A549 (cell line): ENCODE measurements at regions not wholly inside any gene's neighbourhood (a gene's known extent, or its start where the extent isn't known, plus 50 kb on each side); places are given as distances from the start of the nearest gene placed in this dataset.
A peak's percentile ranks its signal among the peaks of the same experiment; 100 is the strongest.

Experiments used
- ATAC-seq, 2 experiments: fragments of 200-7000 bp in 1 of 2; fragments of >200 bp in 1 of 2; cut with Nextera tagmentation in 1 of 2; cut with Tn5 transposase in 1 of 2; 3 replicates each; pipeline versions ENCODE4 v1.8.0 to v1.9.1; 2018 to 2020; ENCODE audit warnings: mild to moderate bottlenecking in 1 of 2, moderate library complexity in 1 of 2
- CTCF ChIA-PET: fragments of 300-600 bp; sonication (Branson Sonifier 250); formaldehyde crosslinking; extraction: SDS; loops from one replicate; lab custom pipeline; 2021; ENCODE audit warnings: antibody characterized with exemption, inconsistent platforms; lab: Yijun Ruan, JAX
- POLR2A ChIA-PET: fragments of 350-600 bp; formaldehyde crosslinking; extraction: SDS; loops from one replicate; lab custom pipeline; 2021; ENCODE audit warnings: antibody characterized with exemption, inconsistent platforms; lab: Yijun Ruan, JAX
- DNase-seq, 2 experiments: peaks; one replicate each; pipeline versions ENCODE4 v3.0.0 to v3.0.0-alpha.2; 2011 to 2016; ENCODE audit warnings: low read depth in 1 of 2, low spot score in 1 of 2
- FAIRE-seq: peaks from 2 replicates; lab custom pipeline; 2011; peaks lifted over from hg19 to GRCh38; lab: Jason Lieb, UNC
- H3K27ac ChIP-seq, 2 experiments: fragments of >200 bp; sonication (Bioruptor Twin); formaldehyde crosslinking; 3 replicates each; pipeline ENCODE4 v1.5.1; 2016 to 2017
- H3K4me1 ChIP-seq: fragments of >200 bp; sonication (Bioruptor Twin); formaldehyde crosslinking; 3 replicates; pipeline ENCODE4 v1.6.1; 2016
- H3K4me2 ChIP-seq: fragments of >200 bp; sonication (Bioruptor Twin); formaldehyde crosslinking; 3 replicates; pipeline ENCODE4 v1.6.1; 2016
- H3K4me3 ChIP-seq: fragments of >200 bp; sonication (Bioruptor Twin); formaldehyde crosslinking; 3 replicates; pipeline ENCODE4 v1.5.1; 2016
- H3K9me3 ChIP-seq: fragments of >200 bp; sonication (Bioruptor Twin); formaldehyde crosslinking; 3 replicates; pipeline ENCODE4 v1.6.1; 2016
- ATOH8 ChIP-seq: fragments of 250-450 bp; sonication (Bioruptor Pico); IDR thresholded peaks from 2 replicates; pipeline ENCODE4 v1.5.0; 2020; ENCODE audit warnings: low read depth, mild to moderate bottlenecking, moderate library complexity
- BCL3 ChIP-seq: fragments of >200 bp; sonication (Bioruptor Twin); formaldehyde crosslinking; IDR thresholded peaks from 3 replicates; pipeline ENCODE4 v1.6.1; 2016
- CBX2 ChIP-seq: fragments of 200-600 bp; sonication (generic); IDR thresholded peaks from 2 replicates; pipeline ENCODE4 v1.6.1; 2016; ENCODE audit warnings: low read depth, mild to moderate bottlenecking, borderline replicate concordance
- CHD2 ChIP-seq: fragments of 150-350 bp; IDR thresholded peaks from 2 replicates; pipeline ENCODE4 v1.6.1; 2014; ENCODE audit warnings: low read length; ENCODE audit not compliant: partially characterized antibody
- CHD4 ChIP-seq: fragments of 200-600 bp; sonication (generic); IDR thresholded peaks from 2 replicates; pipeline ENCODE4 v1.6.1; 2016; ENCODE audit warnings: antibody characterized with exemption, mild to moderate bottlenecking, borderline replicate concordance
- CTCF ChIP-seq: fragments of >200 bp; sonication (Bioruptor Twin); formaldehyde crosslinking; IDR thresholded peaks from 3 replicates; pipeline ENCODE4 v1.5.1; 2016
- EHF ChIP-seq: fragments of 250-450 bp; sonication (Bioruptor Pico); IDR thresholded peaks from 2 replicates; pipeline ENCODE4 v1.5.0; 2020; ENCODE audit warnings: mild to moderate bottlenecking
- ESRRA ChIP-seq: fragments of 150-350 bp; IDR thresholded peaks from 2 replicates; pipeline ENCODE4 v1.6.1; 2014; ENCODE audit warnings: mild to moderate bottlenecking, low read length, borderline replicate concordance
- FOSL2 ChIP-seq, 2 experiments: fragments of 450-650 bp in 1 of 2; fragments of >200 bp in 1 of 2; sonication (Bioruptor Twin) in 1 of 2; formaldehyde crosslinking; IDR thresholded peaks; 2 replicates each; pipeline versions ENCODE4 v1.5.0 to v1.6.1; 2016 to 2020; ENCODE audit warnings: mild to moderate bottlenecking in 1 of 2, moderate library complexity in 1 of 2
- GATA3 ChIP-seq: IDR thresholded peaks from 2 replicates; pipeline ENCODE4 v1.6.1; 2012; ENCODE audit warnings: borderline replicate concordance
- HEYL ChIP-seq: fragments of 250-450 bp; sonication (Bioruptor Pico); IDR thresholded peaks from 2 replicates; pipeline ENCODE4 v1.8.0; 2021; ENCODE audit warnings: mild to moderate bottlenecking, moderate library complexity
- HMGXB4 ChIP-seq: fragments of 250-450 bp; sonication (Bioruptor Pico); IDR thresholded peaks from 2 replicates; pipeline ENCODE4 v1.5.0; 2021; ENCODE audit warnings: mild to moderate bottlenecking, moderate library complexity, borderline replicate concordance
- HOXB5 ChIP-seq: fragments of 250-450 bp; sonication (Bioruptor Pico); IDR thresholded peaks from 2 replicates; pipeline ENCODE4 v1.5.0; 2020; ENCODE audit warnings: mild to moderate bottlenecking, moderate library complexity
- KDM1A ChIP-seq: fragments of 200-600 bp; sonication (generic); IDR thresholded peaks from 2 replicates; pipeline ENCODE4 v1.6.1; 2016; ENCODE audit warnings: low read depth, mild to moderate bottlenecking
- KDM5A ChIP-seq: fragments of 200-600 bp; sonication (generic); IDR thresholded peaks from 2 replicates; pipeline ENCODE4 v1.6.1; 2016; ENCODE audit warnings: antibody characterized with exemption, mild to moderate bottlenecking
- MAZ ChIP-seq: fragments of 150-350 bp; IDR thresholded peaks from 2 replicates; pipeline ENCODE4 v1.6.1; 2014; ENCODE audit warnings: antibody characterized with exemption, low read depth, low read length, borderline replicate concordance
- NFE2L2 ChIP-seq: fragments of 150-350 bp; conservative IDR thresholded peaks from 2 replicates; pipeline ENCODE4 v1.6.1; 2014; ENCODE audit warnings: low read length
- RAD21 ChIP-seq, 2 experiments: fragments of >200 bp in 1 of 2; sonication (Bioruptor Twin) in 1 of 2; formaldehyde crosslinking in 1 of 2; IDR thresholded peaks in 1 of 2; conservative IDR thresholded peaks in 1 of 2; 2 replicates in 1 of 2; 3 replicates in 1 of 2; pipeline ENCODE4 v1.6.1; 2012 to 2018; ENCODE audit warnings: inconsistent platforms in 1 of 2
- RNF2 ChIP-seq: fragments of 200-600 bp; sonication (generic); IDR thresholded peaks from 2 replicates; pipeline ENCODE4 v1.6.1; 2016; ENCODE audit warnings: low read depth, mild to moderate bottlenecking, antibody characterized with exemption, moderate library complexity, borderline replicate concordance
- SMC3 ChIP-seq: fragments of >200 bp; sonication (Bioruptor Twin); formaldehyde crosslinking; IDR thresholded peaks from 3 replicates; pipeline ENCODE4 v1.6.1; 2018; ENCODE audit warnings: inconsistent platforms
- SREBF2 ChIP-seq: fragments of 450-650 bp; IDR thresholded peaks from 2 replicates; pipeline ENCODE4 v1.6.1; 2014; ENCODE audit warnings: mild to moderate bottlenecking, moderate library complexity
- TP53 ChIP-seq: fragments of 250-450 bp; sonication (Bioruptor Pico); IDR thresholded peaks from 2 replicates; pipeline ENCODE4 v1.5.0; 2021; ENCODE audit warnings: mild to moderate bottlenecking, moderate library complexity
- USF2 ChIP-seq: fragments of 450-650 bp; IDR thresholded peaks from 2 replicates; pipeline ENCODE4 v1.6.1; 2014; ENCODE audit warnings: antibody characterized with exemption
- ZC3H11A ChIP-seq: fragments of 450-650 bp; IDR thresholded peaks from 2 replicates; pipeline ENCODE4 v1.6.1; 2014; ENCODE audit warnings: antibody characterized with exemption, mild to moderate bottlenecking
- ZFP36 ChIP-seq: fragments of 450-650 bp; IDR thresholded peaks from 2 replicates; pipeline ENCODE4 v1.6.1; 2014; ENCODE audit warnings: borderline replicate concordance; ENCODE audit not compliant: partially characterized antibody
- ZSCAN20 ChIP-seq: fragments of 250-450 bp; sonication (Bioruptor Pico); IDR thresholded peaks from 2 replicates; pipeline ENCODE4 v1.8.0; 2022; ENCODE audit warnings: mild to moderate bottlenecking, moderate library complexity
- WGBS: methylation state at CpG from one replicate; pipeline ENCODE4 v1.1.6; 2017; ENCODE audit errors: missing lambda C conversion rate; 5-methylcytosine and 5-hydroxymethylcytosine counted together

GRCh38 chr13:31909864-31910551 lies 121.6 kb upstream of the FRY start:
- H3K27ac ChIP-seq, result no peak overlapping the region
- FAIRE-seq, result no peak
- ChIA-PET CTCF (interaction anchor here (0.6 to 3.1 kb wide), 23 partner anchors 10 to 671 kb away, joined by 3 to 33 read pairs (median 3); partner anchors contain the start of genes BRCA2 and ZAR1L), POLR2A (interaction anchor here (1.2 kb wide), 1 partner anchor 121 kb away, joined by 3 read pairs; the partner anchor contains the start of gene FRY)
- H3K4me3 ChIP-seq, result no peak overlapping the region
- TF ChIP-seq SMC3 (peak; percentile 61), CTCF (peak; percentile 74), ESRRA (no peak), FOSL2 (IDR thresholded peaks at IDR 0.05) (no peak), FOSL2 (CRISPR knock-in tag; IDR thresholded peaks at IDR 0.05) (no peak), EHF (CRISPR knock-in tag) (no peak), ZC3H11A (no peak), ZSCAN20 (CRISPR knock-in tag) (no peak), RAD21 (conservative IDR thresholded peaks at IDR 0.05 in 1 of 2, IDR thresholded peaks at IDR 0.05 in 1 of 2) (peak; percentile 68 to 75), NFE2L2 (no peak), BCL3 (no peak), SREBF2 (no peak)
- no peak overlapping the region for H3K4me2 ChIP-seq
- DNase-seq, result peak; percentile 4 to 47
- no peaks in the 10 kb centered on the region for H3K9me3 ChIP-seq
- no peaks in the 10 kb centered on the region for H3K4me1 ChIP-seq
- WGBS, result 10% methylated on average over 6 of the region's 6 CpGs
- no peak for ATAC-seq

GRCh38 chr13:31910633-31911032 lies 120.9 kb upstream of the FRY start:
- Histone ChIP-seq H3K9me3 (no peaks in the 10 kb centered on the region), H3K4me2 (no peak overlapping the region), H3K27ac (no peak overlapping the region), H3K4me3 (no peak overlapping the region), H3K4me1 (no peaks in the 10 kb centered on the region)
- FAIRE-seq, result no peak
- POLR2A ChIA-PET, result interaction anchor here (1.2 kb wide), 1 partner anchor 121 kb away, joined by 3 read pairs; the partner anchor contains the start of gene FRY
- CTCF ChIA-PET, result interaction anchor here (0.6 to 3.1 kb wide), 19 partner anchors 10 to 670 kb away, joined by 3 to 33 read pairs (median 4); partner anchors contain the start of genes BRCA2 and ZAR1L
- ATAC-seq, result no peak
- no peak for DNase-seq
- WGBS, result 75% methylated on average over 2 of the region's 2 CpGs
- TF ChIP-seq SMC3, result no peak
- TF ChIP-seq USF2, result no peak
- no peak for TF ChIP-seq MAZ
- TF ChIP-seq CBX2, result no peak
- TF ChIP-seq RNF2, result no peak
- TF ChIP-seq CHD4, result no peak
- no peak for TF ChIP-seq ATOH8
- no peak for TF ChIP-seq KDM1A
- no peak for TF ChIP-seq GATA3
- TF ChIP-seq CHD2, result no peak
- no peak for TF ChIP-seq HOXB5 (CRISPR knock-in tag)
- TF ChIP-seq EHF (CRISPR knock-in tag), result no peak
- TF ChIP-seq HMGXB4 (CRISPR knock-in tag), result no peak
- TF ChIP-seq TP53 (CRISPR knock-in tag), result no peak
- TF ChIP-seq ZFP36, result no peak
- TF ChIP-seq HEYL (CRISPR knock-in tag), result no peak
- no peak for TF ChIP-seq KDM5A
